Hematopoietic multipotent progenitor cell treated with erythropoietin and hydrocortisone succinate and interleukin-3 and kit ligand, for 4 days (in vitro differentiated cells): ENCODE measurements at regions not wholly inside any gene's neighbourhood (a gene's known extent, or its start where the extent isn't known, plus 50 kb on each side); places are given as distances from the start of the nearest gene placed in this dataset.

Source experiments
- DNase-seq: peaks from one replicate; pipeline ENCODE4 v3.0.0-alpha.2; 2015

DNA sequence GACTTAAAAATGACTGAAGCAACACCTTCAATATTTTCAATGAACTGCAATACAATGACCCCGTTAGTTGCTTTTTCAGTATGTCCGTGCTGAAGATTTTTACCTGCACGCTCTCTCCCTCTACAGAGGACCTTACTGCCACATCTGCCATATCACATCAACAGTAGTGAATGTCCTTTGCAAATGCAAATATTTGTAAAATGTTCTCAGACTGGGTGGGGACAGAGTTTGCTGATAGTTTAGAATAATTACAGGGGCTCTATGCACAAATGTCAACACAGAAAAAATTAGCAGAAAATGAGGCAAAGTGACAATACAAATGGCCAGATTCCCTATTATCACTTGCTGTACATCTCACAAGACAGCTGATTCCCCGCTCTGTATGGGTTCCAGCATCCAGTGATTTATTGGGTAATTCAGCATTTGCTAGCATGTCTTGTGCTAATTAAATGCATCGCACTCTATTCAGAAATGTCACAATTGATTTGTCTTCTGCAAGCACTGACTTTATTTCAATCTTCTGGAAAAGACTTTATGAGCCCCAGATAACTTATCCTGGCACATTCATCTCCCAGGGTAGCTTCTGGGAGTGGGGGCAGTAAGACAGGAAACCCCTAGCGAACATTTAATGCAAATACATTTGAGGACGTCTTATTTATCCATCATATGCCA lies 69.1 kb upstream of the PTER start:
- DNase-seq, result no peak

- no peak for DNase-seq
Observed at GRCh38 chr10:16381083-16381482, 55.7 kb upstream of the PTER start.

DNA sequence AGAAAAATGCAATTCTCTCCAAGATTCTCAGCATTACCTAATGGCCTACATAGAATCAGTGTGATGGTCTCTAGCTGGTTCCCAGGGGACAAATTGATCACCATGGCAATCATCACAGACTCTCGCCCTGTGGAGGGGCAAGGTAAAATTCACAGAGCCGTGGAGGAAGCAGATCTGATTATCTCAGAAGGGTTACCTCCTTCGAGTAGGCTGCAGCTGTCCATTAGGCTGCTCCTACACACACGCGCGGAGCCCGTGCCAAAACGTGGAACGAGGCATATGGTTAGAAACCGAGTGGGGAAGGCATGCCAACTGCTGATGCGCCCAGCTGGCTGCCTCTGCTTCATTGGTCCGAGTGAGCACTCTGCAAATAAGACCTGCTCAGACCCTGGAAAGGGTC lies 52.8 kb upstream of the PTER start:
- DNase-seq, result no peak

GRCh38 chr10:16386855-16387254 lies 50.0 kb upstream of the PTER start:
- no peak for DNase-seq
